CD14-positive monocyte (primary cell): ENCODE measurements at regions not wholly inside any gene's neighbourhood (a gene's known extent, or its start where the extent isn't known, plus 50 kb on each side); places are given as distances from the start of the nearest gene placed in this dataset.

Experiments used
- DNase-seq, 3 donors: peaks; one replicate each; pipeline ENCODE4 v3.0.0-alpha.2; 2011 to 2022
- H2AFZ ChIP-seq: 2 replicates; pipeline ENCODE4 v1.6.0; 2012; ENCODE audit warnings: mild to moderate bottlenecking, low read depth, low read length, inconsistent platforms; ENCODE audit not compliant: insufficient read depth, poor library complexity, severe bottlenecking
- H3K27ac ChIP-seq, 2 donors: 1 replicate in 1 of 2; 2 replicates in 1 of 2; pipeline ENCODE4 v1.5.1; 2012 to 2013; ENCODE audit warnings: low read length in 2 of 2, control low read depth in 1 of 2, inconsistent platforms in 1 of 2, low read depth in 1 of 2, mild to moderate bottlenecking in 1 of 2
- H3K27me3 ChIP-seq, 2 donors: one replicate each; pipeline versions ENCODE4 v1.6.0 to v1.6.1; 2011 to 2013; ENCODE audit warnings: low read length in 2 of 2; ENCODE audit not compliant: control insufficient read depth in 2 of 2, insufficient read depth in 2 of 2
- H3K36me3 ChIP-seq, 2 donors: replicated peaks in 1 of 2; 1 replicate in 1 of 2; 2 replicates in 1 of 2; pipeline versions ENCODE4 v1.5.1 to v1.6.1; 2012 to 2013; ENCODE audit warnings: low read length in 2 of 2, control low read depth in 1 of 2, inconsistent platforms in 1 of 2, mild to moderate bottlenecking in 1 of 2; ENCODE audit not compliant: insufficient read depth in 2 of 2, control insufficient read depth in 1 of 2
- H3K4me1 ChIP-seq, 2 donors: 1 replicate in 1 of 2; 2 replicates in 1 of 2; pipeline versions ENCODE4 v1.5.1 to v1.6.1; 2012 to 2013; ENCODE audit warnings: low read length in 2 of 2, control low read depth in 1 of 2, inconsistent platforms in 1 of 2, mild to moderate bottlenecking in 1 of 2, moderate library complexity in 1 of 2; ENCODE audit not compliant: insufficient read depth in 2 of 2, control insufficient read depth in 1 of 2
- H3K4me2 ChIP-seq: replicated peaks from 2 replicates; pipeline ENCODE3; 2012; ENCODE audit warnings: low read length, moderate library complexity, mild to moderate bottlenecking; ENCODE audit not compliant: poor library complexity, severe bottlenecking; ENCODE audit errors: extremely low read depth
- H3K4me3 ChIP-seq, 3 experiments: fragments of 200-600 bp in 1 of 3; sonication (generic) in 1 of 3; replicated peaks in 1 of 3; 1 replicate in 2 of 3; 2 replicates in 1 of 3; pipeline ENCODE4 v1.5.1; 2011 to 2013; ENCODE audit warnings: low read length in 3 of 3, mild to moderate bottlenecking in 3 of 3, control low read depth in 2 of 3, low read depth in 2 of 3, inconsistent platforms in 1 of 3, moderate library complexity in 1 of 3
- H3K79me2 ChIP-seq: 2 replicates; pipeline ENCODE4 v1.6.0; 2012; ENCODE audit warnings: mild to moderate bottlenecking, control low read depth, inconsistent platforms, low read length, moderate library complexity; ENCODE audit not compliant: insufficient read depth
- H3K9ac ChIP-seq: 2 replicates; pipeline ENCODE4 v1.6.0; 2017; ENCODE audit warnings: low read length, mild to moderate bottlenecking; ENCODE audit not compliant: insufficient read depth, poor library complexity, severe bottlenecking
- H3K9me3 ChIP-seq, 2 donors: replicated peaks in 1 of 2; 1 replicate in 1 of 2; 2 replicates in 1 of 2; pipeline versions ENCODE4 v1.5.1 to v1.6.1; 2012 to 2013; ENCODE audit warnings: low read length in 2 of 2, control low read depth in 1 of 2; ENCODE audit not compliant: control insufficient read depth in 1 of 2, insufficient read depth in 1 of 2
- H4K20me1 ChIP-seq: 2 replicates; pipeline ENCODE4 v1.6.0; 2012; ENCODE audit warnings: mild to moderate bottlenecking, low read length, control low read depth, moderate library complexity; ENCODE audit not compliant: insufficient read depth
- H3K27ac Mint-ChIP-seq, 7 donors: one replicate each; pipeline ENCODE4 v1.8.0; 2020; ENCODE audit warnings: mild to moderate bottlenecking in 7 of 7, mixed read lengths in 7 of 7, moderate library complexity in 6 of 7, inconsistent platforms in 2 of 7
- H3K27me3 Mint-ChIP-seq, 3 donors: one replicate each; pipeline ENCODE4 v1.8.0; 2021 to 2022; ENCODE audit warnings: low read depth in 3 of 3, mild to moderate bottlenecking in 3 of 3, mixed read lengths in 3 of 3, moderate library complexity in 3 of 3, inconsistent platforms in 1 of 3
- H3K36me3 Mint-ChIP-seq, 2 donors: one replicate each; pipeline ENCODE4 v1.8.0; 2020; ENCODE audit warnings: mixed read lengths in 2 of 2, inconsistent platforms in 1 of 2, mild to moderate bottlenecking in 1 of 2
- H3K4me1 Mint-ChIP-seq: one replicate; pipeline ENCODE4 v1.8.0; 2020; ENCODE audit warnings: mild to moderate bottlenecking, mixed read lengths
- H3K4me3 Mint-ChIP-seq, 2 donors: one replicate each; pipeline ENCODE4 v1.8.0; 2020; ENCODE audit warnings: mild to moderate bottlenecking in 2 of 2, mixed read lengths in 2 of 2, moderate library complexity in 1 of 2
- H3K9me3 Mint-ChIP-seq, 7 donors: one replicate each; pipeline ENCODE4 v1.8.0; 2020 to 2022; ENCODE audit warnings: mixed read lengths in 7 of 7, mild to moderate bottlenecking in 6 of 7, moderate library complexity in 6 of 7, inconsistent platforms in 2 of 7
- WGBS: methylation state at CpG from one replicate; pipeline ENCODE4 v1.1.5; 2013; ENCODE audit warnings: missing lambda C conversion rate; ENCODE audit not compliant: insufficient coverage; 5-methylcytosine and 5-hydroxymethylcytosine counted together
- intact Hi-C, 2 donors: fragments of 100-400 bp; cut with micrococcal nuclease; formaldehyde crosslinking; loops; one replicate each; pipeline versions ENCODE4 v1.15.0 to v1.15.1; 2023
- TF ChIP-seq, protein P1 (sequence below): fragments of 200-600 bp; IDR thresholded peaks from one replicate; pipeline ENCODE4 v1.8.0; 2022; ENCODE audit warnings: antibody characterized with exemption, mild to moderate bottlenecking

DNA sequence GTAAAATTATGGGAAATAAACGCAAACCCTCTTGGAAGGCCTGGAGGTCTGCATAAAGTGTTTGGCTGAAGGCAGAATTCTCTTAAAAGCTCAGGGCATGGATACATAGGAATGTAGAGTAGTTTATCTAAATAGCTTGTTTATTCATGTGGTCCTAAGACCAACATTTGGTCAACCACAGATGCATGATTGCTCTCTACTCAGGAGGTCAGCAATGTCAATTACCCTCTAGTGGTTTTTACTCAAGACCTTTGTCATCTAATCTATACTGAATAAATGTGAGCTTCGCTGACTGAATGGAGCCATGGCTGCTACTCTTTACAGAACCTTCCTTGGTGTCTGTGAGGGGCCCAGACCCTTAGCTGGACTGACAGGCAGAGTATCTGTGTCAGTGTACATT lies 139.8 kb downstream of the ATL2 start:
- Histone ChIP-seq H3K9me3 (no peaks in the 10 kb centered on the region), H3K36me3 (no peaks in the 10 kb centered on the region), H2AFZ (no peak overlapping the region), H3K27ac (no peak overlapping the region), H3K4me1 (no peaks in the 10 kb centered on the region), H4K20me1 (no peaks in the 10 kb centered on the region), H3K79me2 (no peaks in the 10 kb centered on the region), H3K4me2 (no peak overlapping the region), H3K9ac (no peak overlapping the region), H3K27me3 (no peaks in the 10 kb centered on the region), H3K4me3 (no peak overlapping the region)
- intact Hi-C loops: no loop called here
- Mint-ChIP-seq H3K4me3 (no peak overlapping the region), H3K27ac (no peak overlapping the region), H3K27me3 (peaks cover 7 to 13% (median 11%) of the 10 kb centered on the region in 3 donors), H3K4me1 (no peaks in the 10 kb centered on the region), H3K36me3 (no peaks in the 10 kb centered on the region), H3K9me3 (peaks cover 0 to 8% (median 4%) of the 10 kb centered on the region in 7 donors)
- TF ChIP-seq, protein P1, sequence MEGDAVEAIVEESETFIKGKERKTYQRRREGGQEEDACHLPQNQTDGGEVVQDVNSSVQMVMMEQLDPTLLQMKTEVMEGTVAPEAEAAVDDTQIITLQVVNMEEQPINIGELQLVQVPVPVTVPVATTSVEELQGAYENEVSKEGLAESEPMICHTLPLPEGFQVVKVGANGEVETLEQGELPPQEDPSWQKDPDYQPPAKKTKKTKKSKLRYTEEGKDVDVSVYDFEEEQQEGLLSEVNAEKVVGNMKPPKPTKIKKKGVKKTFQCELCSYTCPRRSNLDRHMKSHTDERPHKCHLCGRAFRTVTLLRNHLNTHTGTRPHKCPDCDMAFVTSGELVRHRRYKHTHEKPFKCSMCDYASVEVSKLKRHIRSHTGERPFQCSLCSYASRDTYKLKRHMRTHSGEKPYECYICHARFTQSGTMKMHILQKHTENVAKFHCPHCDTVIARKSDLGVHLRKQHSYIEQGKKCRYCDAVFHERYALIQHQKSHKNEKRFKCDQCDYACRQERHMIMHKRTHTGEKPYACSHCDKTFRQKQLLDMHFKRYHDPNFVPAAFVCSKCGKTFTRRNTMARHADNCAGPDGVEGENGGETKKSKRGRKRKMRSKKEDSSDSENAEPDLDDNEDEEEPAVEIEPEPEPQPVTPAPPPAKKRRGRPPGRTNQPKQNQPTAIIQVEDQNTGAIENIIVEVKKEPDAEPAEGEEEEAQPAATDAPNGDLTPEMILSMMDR: no peak
- DNase-seq: no peak
- 100% methylated on average over 1 of the region's 2 CpGs for WGBS

DNA sequence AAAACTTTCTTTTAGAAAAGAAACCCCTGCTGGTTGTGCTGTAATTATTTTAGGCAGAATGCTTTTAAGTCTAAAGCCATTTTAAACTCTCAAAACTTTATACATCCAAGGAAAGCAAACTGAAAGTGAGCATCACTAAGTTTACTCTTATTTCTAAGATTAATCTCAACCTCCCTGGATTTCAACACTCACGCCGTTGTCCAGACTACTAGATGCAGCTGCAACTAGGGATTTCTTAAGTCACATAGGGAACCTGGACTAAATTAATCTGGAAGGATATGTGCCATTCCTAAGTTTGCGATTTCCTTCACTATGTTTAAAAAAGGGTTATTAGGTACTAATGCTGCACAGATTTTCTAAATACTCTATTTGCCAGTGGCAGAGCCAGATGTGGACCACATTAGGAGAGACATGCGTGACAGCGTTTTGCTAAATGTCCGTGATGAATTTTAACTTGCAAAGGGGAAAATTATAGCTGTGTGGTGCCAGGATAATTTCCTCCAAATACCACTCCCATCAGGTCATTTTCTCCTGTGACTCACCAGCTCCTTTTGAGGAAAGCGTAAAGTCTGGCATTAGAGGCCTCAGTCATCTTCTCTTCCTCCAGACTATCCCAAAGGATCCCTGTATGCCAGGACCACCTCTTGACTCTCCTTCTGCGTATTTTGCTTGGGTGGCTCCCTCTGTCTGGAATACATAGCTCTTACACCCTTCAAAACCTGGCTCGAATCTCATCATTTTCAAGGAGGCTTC lies 143.7 kb downstream of the ATL2 start:
- TF ChIP-seq, protein P1: no peak
- H3K4me2 ChIP-seq: no peak overlapping the region
- peaks cover 11 to 16% (median 15%) of the 10 kb centered on the region in 3 donors for H3K27me3 Mint-ChIP-seq
- peaks cover 0 to 9% (median 6%) of the 10 kb centered on the region in 7 donors for H3K9me3 Mint-ChIP-seq
- 97% methylated on average over 4 of the region's 9 CpGs for WGBS
- intact Hi-C loops: no loop called here
- H3K9me3 ChIP-seq: no peaks in the 10 kb centered on the region
- no peaks in the 10 kb centered on the region for H3K27me3 ChIP-seq
- DNase-seq: no peak
- no peaks in the 10 kb centered on the region for H4K20me1 ChIP-seq
- no peak overlapping the region for H3K9ac ChIP-seq
- H3K4me3 Mint-ChIP-seq: peak overlapping the region in 1 of 2 donors; percentile 3
- peaks cover 4 to 13% of the 10 kb centered on the region in 2 donors for H3K4me1 ChIP-seq
- no peak overlapping the region for H3K27ac Mint-ChIP-seq
- H3K27ac ChIP-seq: no peak overlapping the region
- H3K79me2 ChIP-seq: no peaks in the 10 kb centered on the region
- peaks cover 12% of the 10 kb centered on the region for H3K4me1 Mint-ChIP-seq
- H3K36me3 ChIP-seq: no peaks in the 10 kb centered on the region
- H3K4me3 ChIP-seq: no peak overlapping the region
- no peaks in the 10 kb centered on the region for H3K36me3 Mint-ChIP-seq
- no peak overlapping the region for H2AFZ ChIP-seq
